Caco-2 (cell line): ENCODE measurements at regions not wholly inside any gene's neighbourhood (a gene's known extent, or its start where the extent isn't known, plus 50 kb on each side); places are given as distances from the start of the nearest gene placed in this dataset.

Experiments
- BruUV-seq: library from RNA; stranded (reverse); fragments of 400-500 nt; replicated peaks from 2 replicates; lab custom pipeline; 2021; lab: Mats Ljungman, UMichigan
- CTCF ChIA-PET: fragments of 300-600 bp; sonication (Branson Sonifier 250); formaldehyde crosslinking; loops from one replicate; lab custom pipeline; 2022; ENCODE audit warnings: antibody characterized with exemption; lab: Charles Lee
- POLR2A ChIA-PET: fragments of 300-600 bp; sonication (Branson Sonifier 250); formaldehyde crosslinking; loops from one replicate; lab custom pipeline; 2022; ENCODE audit warnings: antibody characterized with exemption; lab: Charles Lee
- DNase-seq, 2 experiments: peaks; one replicate each; pipeline versions ENCODE4 v3.0.0 to v3.0.0-alpha.2; 2020 to 2022
- H3K27me3 ChIP-seq: replicated peaks from 2 replicates; pipeline ENCODE4 v1.6.0; 2011; ENCODE audit warnings: low read length; ENCODE audit not compliant: control insufficient read depth, insufficient read depth
- H3K36me3 ChIP-seq: 2 replicates; pipeline ENCODE4 v1.5.1; 2011; ENCODE audit warnings: low read length; ENCODE audit not compliant: control insufficient read depth, insufficient read depth
- H3K4me1 ChIP-seq: fragments of 250-450 bp; sonication (Bioruptor Pico); 2 replicates; pipeline ENCODE4 v1.5.1; 2020; ENCODE audit warnings: mild to moderate bottlenecking
- H3K4me3 ChIP-seq: 2 replicates; pipeline ENCODE4 v1.5.1; 2011; ENCODE audit warnings: low read depth, mild to moderate bottlenecking, control low read depth, low read length
- H3K9me3 ChIP-seq: fragments of 250-450 bp; sonication (Bioruptor Pico); 2 replicates; pipeline ENCODE4 v1.5.1; 2020; ENCODE audit warnings: mild to moderate bottlenecking, moderate library complexity
- H3K27ac Mint-ChIP-seq: one replicate; pipeline ENCODE4 v1.8.0; 2022; ENCODE audit warnings: mixed read lengths; ENCODE audit not compliant: unreplicated experiment
- H3K27me3 Mint-ChIP-seq: one replicate; pipeline ENCODE4 v1.8.0; 2022; ENCODE audit warnings: mixed read lengths; ENCODE audit not compliant: insufficient read depth, unreplicated experiment
- H3K36me3 Mint-ChIP-seq: one replicate; pipeline ENCODE4 v1.8.0; 2022; ENCODE audit warnings: mild to moderate bottlenecking, mixed read lengths; ENCODE audit not compliant: insufficient read depth, unreplicated experiment
- H3K4me1 Mint-ChIP-seq: one replicate; pipeline ENCODE4 v1.8.0; 2022; ENCODE audit warnings: low read depth, mixed read lengths; ENCODE audit not compliant: unreplicated experiment
- H3K4me3 Mint-ChIP-seq: one replicate; pipeline ENCODE4 v1.8.0; 2022; ENCODE audit warnings: mild to moderate bottlenecking, moderate library complexity, mixed read lengths; ENCODE audit not compliant: unreplicated experiment
- H3K9me3 Mint-ChIP-seq: one replicate; pipeline ENCODE4 v1.8.0; 2022; ENCODE audit warnings: mixed read lengths; ENCODE audit not compliant: unreplicated experiment
- CTCF ChIP-seq, 2 experiments: fragments of 200-600 bp in 1 of 2; IDR thresholded peaks; 1 replicate in 1 of 2; 2 replicates in 1 of 2; pipeline versions ENCODE4 v1.5.1 to v1.8.0; 2011 to 2022; ENCODE audit warnings: antibody characterized with exemption in 1 of 2, control low read depth in 1 of 2, inconsistent platforms in 1 of 2, low read depth in 1 of 2, low read length in 1 of 2, mild to moderate bottlenecking in 1 of 2, moderate library complexity in 1 of 2; ENCODE audit not compliant: insufficient read depth in 1 of 2, severe bottlenecking in 1 of 2, unreplicated experiment in 1 of 2
- intact Hi-C: fragments of 100-400 bp; cut with micrococcal nuclease; formaldehyde crosslinking; loops from one replicate; pipeline ENCODE4 v1.10.0; 2022; ENCODE audit not compliant: unreplicated experiment

- Mint-ChIP-seq H3K27ac (no peak overlapping the region), H3K36me3 (peaks cover 15% of the 10 kb centered on the region), H3K4me1 (no peaks in the 10 kb centered on the region), H3K9me3 (peaks cover 30% of the 10 kb centered on the region), H3K27me3 (no peaks in the 10 kb centered on the region), H3K4me3 (no peak overlapping the region)
- POLR2A ChIA-PET: no interaction called here
- no peak overlapping the region for H3K4me3 ChIP-seq
- TF ChIP-seq CTCF (IDR thresholded peaks at IDR 0.05; ENCODE audit: insufficient read depth in 1 of 2, low read depth in 1 of 2, low read length in 1 of 2, severe bottlenecking in 1 of 2, unreplicated experiment in 1 of 2): no peak
- CTCF ChIA-PET: no interaction called here
- no peaks in the 10 kb centered on the region for H3K4me1 ChIP-seq
- DNase-seq: no peak
- H3K9me3 ChIP-seq: peaks cover 13% of the 10 kb centered on the region
- intact Hi-C loops: no loop called here
- BruUV-seq: no TSS peak
- H3K36me3 ChIP-seq: no peaks in the 10 kb centered on the region
- H3K27me3 ChIP-seq: no peaks in the 10 kb centered on the region
These were observed 70.6 kb upstream of the ZNF746 start for GRCh38 chr7:149568218-149568617.

DNA sequence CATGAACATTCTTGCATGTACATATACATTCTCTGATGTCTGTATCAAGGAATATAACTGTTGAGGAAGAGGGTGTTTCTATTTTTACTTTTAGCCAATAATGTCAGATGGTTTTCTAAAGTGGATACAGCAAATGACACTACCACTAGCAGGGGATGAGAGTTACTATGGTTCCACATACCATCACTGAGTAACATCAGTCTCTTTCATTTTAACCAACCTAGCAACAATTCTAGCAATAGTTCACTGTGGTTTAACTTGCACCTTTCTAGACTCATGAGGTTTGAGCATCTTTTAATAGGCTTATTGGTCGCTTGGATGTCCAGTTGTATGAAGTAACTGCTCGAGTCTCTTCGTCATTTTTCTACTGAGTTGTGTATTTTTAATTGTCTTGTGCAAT lies 68.5 kb upstream of the ZNF746 start:
- peaks cover 13% of the 10 kb centered on the region for H3K9me3 ChIP-seq
- DNase-seq: no peak
- H3K4me1 ChIP-seq: no peaks in the 10 kb centered on the region
- Mint-ChIP-seq H3K9me3 (peaks cover 21% of the 10 kb centered on the region), H3K4me3 (no peak overlapping the region), H3K4me1 (no peaks in the 10 kb centered on the region), H3K27me3 (no peaks in the 10 kb centered on the region), H3K36me3 (peaks cover 15% of the 10 kb centered on the region), H3K27ac (no peak overlapping the region)
- H3K27me3 ChIP-seq: no peaks in the 10 kb centered on the region
- H3K4me3 ChIP-seq: no peak overlapping the region
- CTCF ChIA-PET: no interaction called here
- TF ChIP-seq CTCF (IDR thresholded peaks at IDR 0.05; ENCODE audit: insufficient read depth in 1 of 2, low read depth in 1 of 2, low read length in 1 of 2, severe bottlenecking in 1 of 2, unreplicated experiment in 1 of 2): no peak
- no peaks in the 10 kb centered on the region for H3K36me3 ChIP-seq
- intact Hi-C loops: no loop called here
- no TSS peak for BruUV-seq
- POLR2A ChIA-PET: no interaction called here

DNA sequence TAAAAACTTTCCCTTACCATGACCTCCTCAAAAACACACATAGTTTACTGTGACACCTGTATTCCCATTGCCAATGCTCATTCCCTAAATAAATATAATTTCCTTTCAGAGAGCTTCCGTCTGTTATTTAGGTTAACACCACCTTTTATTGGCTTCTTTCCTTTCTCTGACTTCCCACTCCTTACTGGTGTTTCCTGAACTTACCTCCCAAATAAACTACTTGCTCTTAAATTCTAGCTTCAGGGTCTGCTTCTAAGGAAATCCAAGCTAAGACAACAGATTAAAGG lies 67.4 kb upstream of the ZNF746 start:
- POLR2A ChIA-PET: no interaction called here
- CTCF ChIA-PET: no interaction called here
- Histone ChIP-seq H3K27me3 (no peaks in the 10 kb centered on the region), H3K4me3 (no peak overlapping the region), H3K36me3 (no peaks in the 10 kb centered on the region), H3K4me1 (no peaks in the 10 kb centered on the region), H3K9me3 (peaks cover 7% of the 10 kb centered on the region)
- Mint-ChIP-seq H3K4me1 (no peaks in the 10 kb centered on the region), H3K9me3 (peaks cover 12% of the 10 kb centered on the region), H3K36me3 (peaks cover 17% of the 10 kb centered on the region), H3K27ac (no peak overlapping the region), H3K4me3 (no peak overlapping the region), H3K27me3 (no peaks in the 10 kb centered on the region)
- intact Hi-C loops: no loop called here
- no peak for DNase-seq
- no TSS peak for BruUV-seq
- TF ChIP-seq CTCF (IDR thresholded peaks at IDR 0.05; ENCODE audit: insufficient read depth in 1 of 2, low read depth in 1 of 2, low read length in 1 of 2, severe bottlenecking in 1 of 2, unreplicated experiment in 1 of 2): no peak
